ENCODE measurements at regions not wholly inside any gene's neighbourhood (a gene's known extent, or its start where the extent isn't known, plus 50 kb on each side); places are given as distances from the start of the nearest gene placed in this dataset.

DNA sequence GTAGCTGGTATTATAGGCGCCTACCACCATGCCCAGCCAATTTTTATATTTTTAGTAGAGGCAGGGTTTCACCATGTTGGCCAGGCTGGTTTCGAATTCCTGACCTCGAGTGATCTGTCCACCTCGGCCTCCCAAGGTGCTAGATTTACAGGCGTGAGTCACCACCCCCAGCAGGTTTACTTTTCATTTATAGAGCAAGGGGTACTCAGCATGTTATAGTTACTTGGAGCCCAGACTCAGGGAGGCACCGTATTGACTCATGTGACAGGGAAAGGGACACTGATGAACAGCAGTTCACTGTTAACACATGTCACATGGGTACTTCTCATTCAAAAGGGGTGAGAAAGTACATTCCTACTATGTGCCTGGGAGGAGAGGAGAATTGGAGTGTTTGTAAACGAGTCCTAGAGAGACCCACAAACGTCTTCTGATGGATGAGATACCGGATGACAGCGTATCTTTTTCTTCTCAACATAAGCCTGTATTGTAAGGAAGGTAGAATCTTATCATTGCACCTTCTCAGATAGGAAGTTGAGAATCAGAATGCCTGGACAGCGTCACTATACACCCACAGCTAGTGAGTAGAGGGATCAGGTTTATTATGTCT, 510.0 kb downstream of the USP25 start:
- WGBS, 2 experiments: 84 to 85% methylated on average over 10 of the region's 11 CpGs

DNA sequence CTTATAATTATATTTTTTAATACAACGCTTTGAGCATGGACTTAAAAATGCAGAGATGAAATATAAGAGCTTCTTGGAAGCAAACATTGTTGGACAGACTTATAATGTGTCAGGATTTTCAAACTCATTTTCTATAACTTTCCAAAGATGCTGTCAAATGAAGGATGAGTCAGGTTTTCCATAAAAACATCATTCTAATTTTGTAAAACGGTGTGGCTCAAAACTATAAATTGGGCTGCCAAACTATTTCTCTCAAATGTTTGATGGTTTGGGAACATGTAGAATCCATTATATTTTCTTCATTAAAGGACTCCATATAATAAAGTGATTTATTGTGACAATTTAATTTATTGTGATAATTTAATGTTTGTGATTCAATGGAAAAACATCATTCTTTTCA, 511.2 kb downstream of the USP25 start:
- Histone ChIP-seq H3K27me3 (ENCODE audit: control insufficient read depth, insufficient read depth, low read length, poor library complexity, severe bottlenecking) (peaks cover 40% of the 10 kb centered on the region), H3K9me3 (ENCODE audit: control insufficient read depth, low read length) (no peaks in the 10 kb centered on the region), H3K4me1 (ENCODE audit: control insufficient read depth, insufficient read depth, low read length) (no peaks in the 10 kb centered on the region), H3K36me3 (ENCODE audit: control insufficient read depth, insufficient read depth, low read length) (no peaks in the 10 kb centered on the region), H3K4me3 (ENCODE audit: insufficient read depth, low read depth, low read length) (no peak overlapping the region), H3K27ac (ENCODE audit: insufficient read depth, low read depth, low read length, poor library complexity, severe bottlenecking) (no peak overlapping the region)
- 100% methylated on average over 1 of the region's 2 CpGs; no CpG with 5 or more reads in 1 of the 2 experiments for WGBS, 2 experiments

More for the DNA sequence above, 510.0 kb downstream of the USP25 start:
- Histone ChIP-seq H3K9me3 (ENCODE audit: control insufficient read depth, low read length) (no peaks in the 10 kb centered on the region), H3K36me3 (ENCODE audit: control insufficient read depth, insufficient read depth, low read length) (no peaks in the 10 kb centered on the region), H3K27ac (ENCODE audit: insufficient read depth, low read depth, low read length, poor library complexity, severe bottlenecking) (no peak overlapping the region), H3K4me3 (ENCODE audit: insufficient read depth, low read depth, low read length) (no peak overlapping the region), H3K27me3 (ENCODE audit: control insufficient read depth, insufficient read depth, low read length, poor library complexity, severe bottlenecking) (peaks cover 40% of the 10 kb centered on the region), H3K4me1 (ENCODE audit: control insufficient read depth, insufficient read depth, low read length) (no peaks in the 10 kb centered on the region)

DNA sequence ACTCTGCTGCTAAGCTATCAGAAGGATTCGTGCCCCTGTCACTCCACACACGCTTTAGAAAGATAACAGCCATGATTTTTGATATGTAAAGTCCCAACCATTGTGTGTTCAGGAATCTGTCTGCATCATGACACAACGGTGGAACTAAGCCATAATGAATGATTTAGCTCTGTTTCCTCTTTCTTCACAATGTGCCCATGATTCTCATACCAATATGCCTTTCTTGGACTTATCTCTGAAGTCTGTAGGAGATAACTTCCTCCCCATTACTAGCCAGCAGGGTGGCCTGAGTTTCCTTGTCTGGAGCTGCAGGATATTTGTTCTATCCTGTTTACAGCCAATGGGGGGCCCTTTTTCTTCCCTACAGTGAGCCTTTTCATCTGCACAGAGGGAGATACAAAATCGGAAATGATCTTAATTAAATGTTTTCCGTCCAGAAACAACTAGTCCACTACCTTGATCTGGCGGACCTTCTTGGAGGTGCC, 511.7 kb downstream of the USP25 start:
- H3K9me3 ChIP-seq (ENCODE audit: control insufficient read depth, low read length): no peaks in the 10 kb centered on the region
- H3K36me3 ChIP-seq (ENCODE audit: control insufficient read depth, insufficient read depth, low read length): no peaks in the 10 kb centered on the region
- H3K4me1 ChIP-seq (ENCODE audit: control insufficient read depth, insufficient read depth, low read length): no peaks in the 10 kb centered on the region
- peaks cover 40% of the 10 kb centered on the region for H3K27me3 ChIP-seq (ENCODE audit: control insufficient read depth, insufficient read depth, low read length, poor library complexity, severe bottlenecking)
- no peak overlapping the region for H3K27ac ChIP-seq (ENCODE audit: insufficient read depth, low read depth, low read length, poor library complexity, severe bottlenecking)
- H3K4me3 ChIP-seq (ENCODE audit: insufficient read depth, low read depth, low read length): no peak overlapping the region
- 7 to 12% methylated on average over 4 to 6 of the region's 6 CpGs for WGBS, 2 experiments

DNA sequence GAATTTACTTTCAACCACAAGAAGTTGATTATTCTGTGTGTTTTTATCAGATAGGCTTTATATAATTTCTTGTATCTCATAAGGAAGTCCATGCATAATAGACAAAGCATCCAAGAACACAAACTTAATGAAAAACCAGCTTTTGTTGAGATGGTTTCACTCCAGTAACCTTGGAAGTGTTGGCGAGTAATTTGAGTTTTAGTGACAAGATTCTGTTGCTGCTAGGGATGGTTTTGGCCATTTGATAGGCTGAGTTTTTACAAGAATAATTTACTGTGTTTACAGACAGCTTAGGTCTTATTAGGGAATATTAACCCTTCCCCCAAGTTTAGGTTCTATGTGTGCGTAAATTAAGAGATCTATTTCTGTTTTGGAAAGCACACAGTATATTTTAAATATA, 513.6 kb downstream of the USP25 start:
- H3K27ac ChIP-seq (ENCODE audit: insufficient read depth, low read depth, low read length, poor library complexity, severe bottlenecking): no peak overlapping the region
- no peaks in the 10 kb centered on the region for H3K9me3 ChIP-seq (ENCODE audit: control insufficient read depth, low read length)
- H3K36me3 ChIP-seq (ENCODE audit: control insufficient read depth, insufficient read depth, low read length): no peaks in the 10 kb centered on the region
- 86 to 96% methylated on average over 1 of the region's 2 CpGs for WGBS, 2 experiments
- no peak overlapping the region for H3K4me3 ChIP-seq (ENCODE audit: insufficient read depth, low read depth, low read length)
- no peaks in the 10 kb centered on the region for H3K4me1 ChIP-seq (ENCODE audit: control insufficient read depth, insufficient read depth, low read length)
- peaks cover 40% of the 10 kb centered on the region for H3K27me3 ChIP-seq (ENCODE audit: control insufficient read depth, insufficient read depth, low read length, poor library complexity, severe bottlenecking)

DNA sequence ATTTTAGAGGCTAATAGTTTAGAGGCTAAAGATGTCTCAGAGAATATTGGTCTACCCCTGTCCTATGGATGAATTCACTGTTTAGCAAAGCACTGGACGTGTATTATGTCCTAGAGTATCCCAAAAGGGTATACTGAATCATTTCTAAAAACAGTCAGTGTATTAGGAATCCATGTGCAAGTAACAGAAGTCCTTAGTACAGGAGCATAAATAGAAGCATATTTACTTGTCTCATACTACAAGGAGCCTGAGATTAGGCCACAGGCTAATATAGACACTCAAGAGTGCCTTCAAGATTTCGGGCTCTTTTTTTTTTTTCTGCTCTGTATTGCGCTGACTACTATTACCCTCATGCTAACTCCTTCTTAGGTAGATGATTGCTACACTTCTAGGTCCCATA, 518.9 kb downstream of the USP25 start:
- H3K4me3 ChIP-seq (ENCODE audit: insufficient read depth, low read depth, low read length): no peak overlapping the region
- 89 to 97% methylated on average over 3 of the region's 3 CpGs for WGBS, 2 experiments
- H3K36me3 ChIP-seq (ENCODE audit: control insufficient read depth, insufficient read depth, low read length): no peaks in the 10 kb centered on the region
- no peaks in the 10 kb centered on the region for H3K4me1 ChIP-seq (ENCODE audit: control insufficient read depth, insufficient read depth, low read length)
- H3K9me3 ChIP-seq (ENCODE audit: control insufficient read depth, low read length): no peaks in the 10 kb centered on the region
- H3K27me3 ChIP-seq (ENCODE audit: control insufficient read depth, insufficient read depth, low read length, poor library complexity, severe bottlenecking): peaks cover 4% of the 10 kb centered on the region
- no peak overlapping the region for H3K27ac ChIP-seq (ENCODE audit: insufficient read depth, low read depth, low read length, poor library complexity, severe bottlenecking)

DNA sequence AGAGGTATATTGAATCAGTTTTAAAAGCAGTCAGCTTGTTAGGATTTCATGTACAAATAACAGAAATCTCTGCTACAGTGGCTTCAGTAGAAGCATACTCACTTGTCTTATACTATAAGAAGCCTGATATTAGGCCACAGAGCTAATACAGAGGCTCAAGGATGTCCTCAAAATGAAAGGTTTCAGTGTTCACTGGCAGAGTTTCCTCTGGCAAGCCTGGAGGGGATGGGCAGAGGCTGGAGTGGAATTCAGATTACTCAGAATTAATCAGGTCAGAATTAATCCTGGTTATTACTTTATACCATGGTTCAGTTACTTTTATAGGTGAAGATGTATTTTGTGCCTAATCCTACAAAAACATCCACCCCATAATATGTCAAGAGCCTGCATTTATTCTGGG, 520.5 kb downstream of the USP25 start:
- no peaks in the 10 kb centered on the region for H3K27me3 ChIP-seq (ENCODE audit: control insufficient read depth, insufficient read depth, low read length, poor library complexity, severe bottlenecking)
- H3K4me1 ChIP-seq (ENCODE audit: control insufficient read depth, insufficient read depth, low read length): no peaks in the 10 kb centered on the region
- H3K9me3 ChIP-seq (ENCODE audit: control insufficient read depth, low read length): no peaks in the 10 kb centered on the region
- H3K27ac ChIP-seq (ENCODE audit: insufficient read depth, low read depth, low read length, poor library complexity, severe bottlenecking): no peak overlapping the region
- H3K4me3 ChIP-seq (ENCODE audit: insufficient read depth, low read depth, low read length): no peak overlapping the region
- no peaks in the 10 kb centered on the region for H3K36me3 ChIP-seq (ENCODE audit: control insufficient read depth, insufficient read depth, low read length)

DNA sequence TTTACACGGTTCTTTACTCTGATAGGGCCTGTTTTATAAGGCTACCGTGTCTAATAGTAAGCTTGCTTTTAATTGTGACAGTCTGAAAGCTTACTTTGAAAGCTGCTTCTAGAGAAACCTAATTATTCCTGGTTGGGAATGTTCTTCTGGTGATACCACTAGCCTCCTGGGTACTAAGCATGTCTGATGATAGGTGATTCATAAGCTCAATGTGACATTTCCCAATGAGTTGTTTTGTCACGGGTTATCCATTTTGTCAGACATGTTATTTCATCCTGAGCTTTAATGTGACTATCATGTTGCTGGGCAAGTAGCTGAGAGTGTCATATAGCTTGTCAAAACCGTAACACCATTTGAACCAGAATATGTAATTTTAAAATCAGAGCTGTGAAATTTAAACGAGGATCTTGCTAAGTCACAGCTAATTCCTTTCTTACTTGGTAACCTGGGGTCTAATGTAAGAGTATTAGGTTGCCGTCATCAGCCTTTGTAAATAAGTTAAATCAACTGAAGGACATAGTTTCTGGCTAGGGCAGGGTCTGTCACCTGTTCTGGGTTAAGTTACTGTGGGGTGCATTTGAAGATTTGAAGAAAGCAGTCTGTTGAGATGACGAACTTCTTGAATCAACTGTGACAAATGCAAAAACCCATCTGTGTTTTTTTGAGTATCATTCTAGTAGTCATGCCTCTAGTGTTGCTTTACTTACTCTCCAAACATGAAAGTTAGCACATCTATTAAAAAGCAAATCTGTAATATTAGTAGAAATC, 529.2 kb downstream of the USP25 start:
- Histone ChIP-seq H3K27me3 (ENCODE audit: control insufficient read depth, insufficient read depth, low read length, poor library complexity, severe bottlenecking) (no peaks in the 10 kb centered on the region), H3K4me3 (ENCODE audit: insufficient read depth, low read depth, low read length) (no peak overlapping the region), H3K4me1 (ENCODE audit: control insufficient read depth, insufficient read depth, low read length) (no peaks in the 10 kb centered on the region), H3K36me3 (ENCODE audit: control insufficient read depth, insufficient read depth, low read length) (no peaks in the 10 kb centered on the region), H3K9me3 (ENCODE audit: control insufficient read depth, low read length) (no peaks in the 10 kb centered on the region), H3K27ac (ENCODE audit: insufficient read depth, low read depth, low read length, poor library complexity, severe bottlenecking) (no peak overlapping the region)
- WGBS, 2 experiments: 91 to 92% methylated on average over 6 to 7 of the region's 7 CpGs

DNA sequence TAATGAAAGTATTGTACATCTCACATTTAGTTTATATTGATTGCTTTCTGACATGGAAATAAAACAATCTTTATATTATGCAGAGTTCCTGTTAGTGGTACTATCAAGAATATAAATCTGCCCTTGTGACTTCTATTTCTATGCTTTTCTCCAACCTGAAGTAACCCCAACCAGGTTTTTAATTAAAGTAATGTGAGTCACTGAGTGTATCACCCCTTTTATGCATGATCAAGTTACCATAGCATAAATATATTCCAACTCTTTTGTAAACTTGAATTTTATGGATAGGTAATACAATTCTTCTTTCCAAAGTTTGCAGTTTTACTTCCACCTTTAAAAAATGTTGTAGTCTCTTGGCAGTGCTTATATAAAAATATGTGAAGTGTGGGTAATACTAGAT, 532.3 kb downstream of the USP25 start:
- Histone ChIP-seq H3K9me3 (ENCODE audit: control insufficient read depth, low read length) (no peaks in the 10 kb centered on the region), H3K27ac (ENCODE audit: insufficient read depth, low read depth, low read length, poor library complexity, severe bottlenecking) (no peak overlapping the region), H3K4me3 (ENCODE audit: insufficient read depth, low read depth, low read length) (no peak overlapping the region), H3K4me1 (ENCODE audit: control insufficient read depth, insufficient read depth, low read length) (no peaks in the 10 kb centered on the region), H3K36me3 (ENCODE audit: control insufficient read depth, insufficient read depth, low read length) (no peaks in the 10 kb centered on the region), H3K27me3 (ENCODE audit: control insufficient read depth, insufficient read depth, low read length, poor library complexity, severe bottlenecking) (no peaks in the 10 kb centered on the region)

DNA sequence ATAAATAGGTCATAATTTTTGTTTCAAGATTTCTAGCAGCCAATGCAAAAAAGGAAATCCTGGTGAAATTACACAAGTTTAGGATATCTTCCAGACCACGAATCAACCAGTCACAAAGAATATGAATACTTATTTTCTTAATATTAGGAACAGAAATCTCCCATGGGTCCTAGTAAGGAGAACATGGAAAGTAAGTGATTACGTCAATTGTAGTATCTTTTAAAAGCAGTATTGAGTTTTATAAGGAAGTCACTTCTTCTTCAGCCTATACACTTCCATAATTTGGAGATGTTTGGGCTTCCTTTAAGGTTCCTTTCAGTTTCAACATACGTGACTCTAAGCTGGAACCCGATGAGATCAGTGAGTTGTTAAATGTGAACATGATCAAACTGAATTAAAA, 534.5 kb downstream of the USP25 start:
- Histone ChIP-seq H3K27ac (ENCODE audit: insufficient read depth, low read depth, low read length, poor library complexity, severe bottlenecking) (no peak overlapping the region), H3K4me3 (ENCODE audit: insufficient read depth, low read depth, low read length) (no peak overlapping the region), H3K9me3 (ENCODE audit: control insufficient read depth, low read length) (no peaks in the 10 kb centered on the region), H3K4me1 (ENCODE audit: control insufficient read depth, insufficient read depth, low read length) (no peaks in the 10 kb centered on the region), H3K36me3 (ENCODE audit: control insufficient read depth, insufficient read depth, low read length) (no peaks in the 10 kb centered on the region), H3K27me3 (ENCODE audit: control insufficient read depth, insufficient read depth, low read length, poor library complexity, severe bottlenecking) (no peaks in the 10 kb centered on the region)
- WGBS, 2 experiments: 98 to 100% methylated on average over 1 to 4 of the region's 4 CpGs

DNA sequence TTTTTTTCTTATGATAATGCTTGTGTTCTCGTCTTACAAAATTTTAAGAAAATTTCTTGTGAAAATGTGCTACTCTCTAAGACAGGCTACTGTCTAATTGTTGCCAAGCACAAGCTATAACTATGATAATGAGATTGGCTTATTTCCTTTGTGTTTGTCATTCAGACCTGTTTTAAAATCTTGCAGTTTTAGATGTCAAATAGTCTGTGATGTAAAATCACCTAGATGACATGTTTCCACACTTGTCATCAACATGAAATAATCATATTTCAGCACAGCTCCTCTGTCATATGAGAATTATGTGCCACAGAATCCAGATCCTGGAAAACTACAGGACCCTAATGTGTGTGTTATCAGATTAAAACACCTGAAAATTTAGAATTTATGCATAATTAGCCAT, 539.7 kb downstream of the USP25 start:
- H3K27me3 ChIP-seq (ENCODE audit: control insufficient read depth, insufficient read depth, low read length, poor library complexity, severe bottlenecking): no peaks in the 10 kb centered on the region
- WGBS, 2 experiments: 91 to 100% methylated on average over 1 of the region's 1 CpG
- no peak overlapping the region for H3K27ac ChIP-seq (ENCODE audit: insufficient read depth, low read depth, low read length, poor library complexity, severe bottlenecking)
- no peaks in the 10 kb centered on the region for H3K36me3 ChIP-seq (ENCODE audit: control insufficient read depth, insufficient read depth, low read length)
- H3K4me1 ChIP-seq (ENCODE audit: control insufficient read depth, insufficient read depth, low read length): no peaks in the 10 kb centered on the region
- no peak overlapping the region for H3K4me3 ChIP-seq (ENCODE audit: insufficient read depth, low read depth, low read length)
- no peaks in the 10 kb centered on the region for H3K9me3 ChIP-seq (ENCODE audit: control insufficient read depth, low read length)

Measured in ectodermal cell (in vitro differentiated cells).